Endothelial cell of umbilical vein (primary cell): ENCODE measurements at regions not wholly inside any gene's neighbourhood (a gene's known extent, or its start where the extent isn't known, plus 50 kb on each side); places are given as distances from the start of the nearest gene placed in this dataset.

ENCODE experiments used
- BruUV-seq: library from RNA; stranded (reverse); fragments of 400-500 nt; replicated peaks from 2 replicates; lab custom pipeline; 2021; lab: Mats Ljungman, UMichigan
- CTCF ChIA-PET: fragments of 300-600, 350-600 bp; sonication (Branson Sonifier 250); formaldehyde crosslinking; loops from one replicate; lab custom pipeline; 2021; ENCODE audit warnings: antibody characterized with exemption, inconsistent platforms; lab: Charles Lee
- POLR2A ChIA-PET: fragments of 300-600, 350-600 bp; sonication (Branson Sonifier 250); formaldehyde crosslinking; loops from one replicate; lab custom pipeline; 2021; ENCODE audit warnings: antibody characterized with exemption, inconsistent platforms; lab: Charles Lee
- DNase-seq: peaks from one replicate; pipeline ENCODE4 v3.0.0-alpha.2; 2011; ENCODE audit warnings: low read depth, low spot score
- FAIRE-seq: peaks from 2 replicates; lab custom pipeline; 2011; peaks lifted over from hg19 to GRCh38; lab: Jason Lieb, UNC
- H2AFZ ChIP-seq: 2 replicates; pipeline ENCODE4 v1.6.0; 2012; ENCODE audit warnings: low read depth, low read length, control low read depth, inconsistent platforms
- H3K27ac ChIP-seq: 2 replicates; pipeline ENCODE4 v1.5.1; 2011; ENCODE audit warnings: low read depth, mild to moderate bottlenecking, control low read depth, low read length, moderate library complexity; ENCODE audit not compliant: insufficient read depth
- H3K27me3 ChIP-seq, 2 experiments: 2 replicates each; pipeline versions ENCODE4 v1.6.0 to v1.6.1; 2011; ENCODE audit warnings: low read length in 2 of 2, mixed read lengths in 1 of 2; ENCODE audit not compliant: control insufficient read depth in 2 of 2, insufficient read depth in 2 of 2
- H3K36me3 ChIP-seq, 2 experiments: 2 replicates in 1 of 2; 3 replicates in 1 of 2; pipeline ENCODE4 v1.5.1; 2011; ENCODE audit warnings: low read length in 2 of 2, mild to moderate bottlenecking in 1 of 2, moderate library complexity in 1 of 2; ENCODE audit not compliant: control insufficient read depth in 2 of 2, insufficient read depth in 2 of 2; ENCODE audit errors: extremely low read depth in 1 of 2
- H3K4me1 ChIP-seq: 3 replicates; pipeline ENCODE4 v1.5.1; 2011; ENCODE audit warnings: mild to moderate bottlenecking, low read length; ENCODE audit not compliant: control insufficient read depth, insufficient read depth; ENCODE audit errors: extremely low read depth
- H3K4me2 ChIP-seq: 2 replicates; pipeline ENCODE4 v1.6.1; 2011; ENCODE audit warnings: low read length, control low read depth, mixed read lengths; ENCODE audit not compliant: insufficient read depth
- H3K4me3 ChIP-seq, 3 experiments: fragments of 200-600 bp in 1 of 3; sonication (generic), shearing (Covaris generic) in 1 of 3; replicated peaks in 1 of 3; 2 replicates each; pipeline ENCODE4 v1.5.1; 2011 to 2016; ENCODE audit warnings: control low read depth in 3 of 3, low read length in 3 of 3, mild to moderate bottlenecking in 2 of 3, inconsistent platforms in 1 of 3, low read depth in 1 of 3, moderate library complexity in 1 of 3; ENCODE audit not compliant: insufficient read depth in 1 of 3
- H3K79me2 ChIP-seq: 2 replicates; pipeline ENCODE4 v1.6.0; 2012; ENCODE audit warnings: low read length, inconsistent platforms; ENCODE audit not compliant: control insufficient read depth, insufficient read depth
- H3K9ac ChIP-seq: replicated peaks from 2 replicates; pipeline ENCODE3; 2011; ENCODE audit warnings: low read length, control low read depth; ENCODE audit not compliant: insufficient read depth; ENCODE audit errors: extremely low read depth
- H3K9me1 ChIP-seq: replicated peaks from 3 replicates; pipeline ENCODE4 v1.6.0; 2011; ENCODE audit warnings: mild to moderate bottlenecking, low read length; ENCODE audit not compliant: control insufficient read depth, insufficient read depth; ENCODE audit errors: extremely low read depth
- H3K9me3 ChIP-seq: replicated peaks from 2 replicates; pipeline ENCODE4 v1.5.1; 2012; ENCODE audit warnings: low read length, inconsistent platforms; ENCODE audit not compliant: control insufficient read depth, insufficient read depth
- H4K20me1 ChIP-seq: replicated peaks from 2 replicates; pipeline ENCODE3; 2011; ENCODE audit warnings: mild to moderate bottlenecking, low read length; ENCODE audit not compliant: control insufficient read depth, insufficient read depth; ENCODE audit errors: extremely low read depth
- CTCF ChIP-seq, 2 donors: IDR thresholded peaks; 1 replicate in 1 of 2; 2 replicates in 1 of 2; pipeline ENCODE4 v1.5.1; 2011; ENCODE audit warnings: low read length in 2 of 2, mild to moderate bottlenecking in 2 of 2, moderate library complexity in 2 of 2, control low read depth in 1 of 2, inconsistent platforms in 1 of 2, low read depth in 1 of 2; ENCODE audit not compliant: insufficient read depth in 1 of 2; ENCODE audit errors: extremely low read depth in 1 of 2
- EZH2 ChIP-seq: IDR thresholded peaks from 2 replicates; pipeline ENCODE4 v1.6.1; 2012; ENCODE audit warnings: borderline replicate concordance, low read depth, mild to moderate bottlenecking, moderate library complexity, low read length, inconsistent platforms; ENCODE audit not compliant: severe bottlenecking
- FOS ChIP-seq: IDR thresholded peaks from 2 replicates; pipeline ENCODE4 v1.6.1; 2011; ENCODE audit warnings: mild to moderate bottlenecking, low read length, moderate library complexity, borderline replicate concordance; ENCODE audit not compliant: insufficient read depth
- GATA2 ChIP-seq: IDR thresholded peaks from 2 replicates; pipeline ENCODE4 v1.7.0; 2011; ENCODE audit warnings: low read depth, mild to moderate bottlenecking, moderate library complexity, mixed read lengths, low read length; ENCODE audit not compliant: insufficient read length, insufficient read depth
- JUN ChIP-seq: IDR thresholded peaks from 2 replicates; pipeline ENCODE4 v1.6.1; 2011; ENCODE audit warnings: borderline replicate concordance, low read depth; ENCODE audit not compliant: insufficient read length, insufficient read depth
- MAX ChIP-seq: IDR thresholded peaks from 2 replicates; pipeline ENCODE4 v1.6.1; 2011; ENCODE audit not compliant: insufficient read depth, insufficient read length
- MYC ChIP-seq: IDR thresholded peaks from one replicate; pipeline ENCODE4 v1.6.1; 2011; ENCODE audit warnings: mild to moderate bottlenecking, low read depth, low read length
- POLR2A ChIP-seq: IDR thresholded peaks from 2 replicates; pipeline ENCODE4 v1.6.1; 2012; ENCODE audit warnings: low read depth, mild to moderate bottlenecking, control low read depth, low read length
- POLR2AphosphoS5 ChIP-seq: IDR thresholded peaks from 2 replicates; pipeline ENCODE4 v1.6.1; 2012; ENCODE audit warnings: low read depth, mild to moderate bottlenecking, control low read depth, low read length, moderate library complexity; ENCODE audit not compliant: insufficient read depth
- dilution Hi-C: fragments of 300-500 bp; cut with MboI; formaldehyde crosslinking; loops from one replicate; pipeline ENCODE4 v1.15.0; 2019; ENCODE audit warnings: low sequenced_read_pairs; ENCODE audit not compliant: extremely low pct_ligation_motif_present
- intact Hi-C: fragments of 100-400 bp; cut with micrococcal nuclease; formaldehyde crosslinking; loops from one replicate; pipeline ENCODE4 v1.10.0; 2022

DNA sequence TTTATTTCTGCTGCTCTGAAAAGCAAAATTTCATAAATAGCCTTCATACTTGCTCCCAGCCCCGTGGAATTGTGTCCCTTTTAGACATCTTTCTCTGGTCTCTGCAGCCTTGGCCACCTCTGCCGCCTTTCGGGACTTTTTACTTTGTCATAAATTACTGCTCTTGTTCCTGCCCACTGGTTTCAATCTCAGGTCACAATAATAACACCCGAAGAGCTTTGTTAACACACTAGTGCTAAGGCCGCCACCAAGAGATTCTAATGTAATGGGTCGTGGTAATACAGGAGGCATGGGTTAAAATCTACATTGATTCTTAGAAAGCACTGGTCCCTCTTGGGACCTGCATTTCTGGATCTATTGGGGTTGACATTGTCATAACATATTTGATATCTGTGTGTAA is 276.0 kb upstream of the VWC2 start:
- no peaks in the 10 kb centered on the region for H3K4me1 ChIP-seq
- peaks cover 2% of the 10 kb centered on the region for H3K9me3 ChIP-seq
- intact Hi-C loops = no loop called here
- dilution Hi-C loops = no loop called here
- BruUV-seq = no TSS peak
- no peak overlapping the region for H3K4me2 ChIP-seq
- no peak overlapping the region for H3K9ac ChIP-seq
- no peaks in the 10 kb centered on the region for H3K36me3 ChIP-seq
- no peaks in the 10 kb centered on the region for H3K27me3 ChIP-seq
- POLR2A ChIA-PET = no interaction called here
- H3K27ac ChIP-seq = no peak overlapping the region
- no peak for DNase-seq
- FAIRE-seq = no peak
- H4K20me1 ChIP-seq = no peaks in the 10 kb centered on the region
- CTCF ChIA-PET = no interaction called here
- no peak overlapping the region for H2AFZ ChIP-seq
- H3K4me3 ChIP-seq = no peak overlapping the region
- no peaks in the 10 kb centered on the region for H3K79me2 ChIP-seq
- TF ChIP-seq MYC (no peak), CTCF (IDR thresholded peaks at IDR 0.05; ENCODE audit: extremely low read depth in 1 of 2, insufficient read depth in 1 of 2, low read depth in 1 of 2, low read length in 2 of 2) (no peak), JUN (no peak)
- no peaks in the 10 kb centered on the region for H3K9me1 ChIP-seq

DNA sequence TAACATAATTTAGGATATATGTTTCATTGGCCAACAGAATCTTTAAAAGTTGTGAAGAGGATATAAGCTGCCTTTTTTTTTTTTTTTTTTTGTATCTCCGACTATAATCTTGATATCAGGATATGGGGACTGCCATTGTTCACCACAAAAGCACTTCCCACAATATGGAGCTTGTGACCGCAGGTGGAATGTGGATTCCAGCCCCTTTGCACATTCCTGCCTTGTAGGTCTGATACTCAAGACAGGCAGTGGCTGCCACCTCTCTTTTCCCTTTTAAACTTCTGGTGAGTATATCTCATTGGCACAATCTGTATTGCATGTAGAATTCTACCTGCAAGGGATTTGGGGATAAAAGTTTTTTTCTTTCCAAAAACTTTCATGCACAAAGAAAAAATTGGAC is 272.7 kb upstream of the VWC2 start:
- Histone ChIP-seq H3K4me1 (no peaks in the 10 kb centered on the region), H3K4me2 (no peak overlapping the region), H3K9ac (no peak overlapping the region), H3K9me1 (no peaks in the 10 kb centered on the region), H3K36me3 (no peaks in the 10 kb centered on the region), H2AFZ (no peak overlapping the region), H4K20me1 (no peaks in the 10 kb centered on the region), H3K9me3 (no peaks in the 10 kb centered on the region), H3K4me3 (no peak overlapping the region), H3K27ac (no peak overlapping the region), H3K27me3 (no peaks in the 10 kb centered on the region), H3K79me2 (no peaks in the 10 kb centered on the region)
- ChIA-PET CTCF (no interaction called here), POLR2A (no interaction called here)
- FAIRE-seq (no peak), DNase-seq (no peak)
- intact Hi-C loops = no loop called here
- TF ChIP-seq CTCF (IDR thresholded peaks at IDR 0.05; ENCODE audit: extremely low read depth in 1 of 2, insufficient read depth in 1 of 2, low read depth in 1 of 2, low read length in 2 of 2) (no peak), POLR2A (no peak), JUN (no peak), MYC (no peak), GATA2 (no peak), POLR2AphosphoS5 (no peak), MAX (no peak), FOS (no peak), EZH2 (no peak)
- dilution Hi-C loops = no loop called here
- no TSS peak for BruUV-seq
